GM19468 (cell line): ENCODE measurements at regions not wholly inside any gene's neighbourhood (a gene's known extent, or its start where the extent isn't known, plus 50 kb on each side); places are given as distances from the start of the nearest gene placed in this dataset.

Source experiments
- ATAC-seq: cut with Tn5 transposase; IDR thresholded peaks from one replicate; pipeline ENCODE4 v1.9.1; 2021; ENCODE audit warnings: mild to moderate bottlenecking, moderate library complexity, moderate number of reproducible peaks; ENCODE audit not compliant: unreplicated experiment; ENCODE audit errors: extremely low read depth

DNA sequence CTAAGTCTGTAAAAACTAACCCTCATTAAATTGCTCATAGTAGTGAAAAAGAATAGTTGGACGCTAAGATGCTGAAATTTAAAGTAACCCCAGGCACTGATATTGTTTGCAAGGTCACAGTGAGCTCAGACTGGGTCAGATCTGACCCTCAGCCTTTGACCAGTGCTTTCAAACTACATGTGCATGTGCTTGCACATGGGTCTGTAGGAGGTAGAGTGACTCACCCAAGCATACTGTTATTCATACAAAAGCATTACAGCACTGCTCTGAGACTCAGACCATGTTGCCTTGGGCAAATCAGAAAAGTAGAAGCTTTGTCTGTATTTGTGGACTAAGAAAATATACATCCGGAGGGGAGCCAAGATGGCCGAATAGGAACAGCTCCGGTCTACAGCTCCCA is 326.4 kb upstream of the MARCKS start:
- ATAC-seq: no peak

DNA sequence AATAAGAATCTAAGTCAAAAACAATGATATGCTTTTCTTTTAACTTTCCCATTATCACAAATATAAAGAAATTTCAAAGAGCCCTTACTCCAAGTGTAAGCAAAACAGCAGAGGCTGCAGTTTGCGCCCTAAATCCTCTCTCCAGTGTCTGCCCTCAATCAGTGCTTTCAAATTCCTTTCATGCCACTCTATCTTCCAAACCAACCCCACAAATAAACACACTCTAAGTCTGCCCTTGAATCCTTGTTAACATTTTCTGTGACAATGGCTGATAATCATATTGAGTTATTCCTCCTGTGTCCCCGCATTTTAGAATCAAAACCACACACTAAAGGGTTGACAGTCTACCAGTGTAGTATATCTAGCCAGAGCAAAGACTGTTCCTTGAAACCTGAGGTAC is 317.9 kb upstream of the MARCKS start:
- no peak for ATAC-seq

- ATAC-seq: no peak
Measured at GRCh38 chr6:113539623-113540022, 317.5 kb upstream of the MARCKS start.

- no peak for ATAC-seq
Measured at GRCh38 chr6:113540466-113540865, 316.7 kb upstream of the MARCKS start.

DNA sequence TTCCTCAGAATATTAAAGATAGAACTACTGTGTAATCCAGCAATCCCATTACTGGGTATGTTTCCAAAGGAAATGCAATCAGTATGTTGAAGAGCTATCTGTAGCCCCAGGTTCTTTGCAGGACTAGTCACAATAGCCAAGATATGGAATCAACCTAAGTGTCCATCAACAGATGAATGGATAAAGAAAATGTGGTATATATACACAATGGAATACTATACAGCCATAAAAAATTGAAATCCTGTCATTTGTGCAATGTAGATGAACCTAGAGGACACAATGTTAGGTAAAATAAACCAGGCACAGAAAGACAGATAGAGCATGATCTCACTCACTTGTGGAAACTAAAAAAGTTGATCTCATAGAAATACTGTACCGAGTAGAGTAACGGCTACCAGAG is 306.0 kb upstream of the MARCKS start:
- ATAC-seq: no peak

- no peak for ATAC-seq
Measured at GRCh38 chr6:113556775-113557174, 300.4 kb upstream of the MARCKS start.

GRCh38 chr6:113558431-113558830 is 298.7 kb upstream of the MARCKS start:
- ATAC-seq: no peak

DNA sequence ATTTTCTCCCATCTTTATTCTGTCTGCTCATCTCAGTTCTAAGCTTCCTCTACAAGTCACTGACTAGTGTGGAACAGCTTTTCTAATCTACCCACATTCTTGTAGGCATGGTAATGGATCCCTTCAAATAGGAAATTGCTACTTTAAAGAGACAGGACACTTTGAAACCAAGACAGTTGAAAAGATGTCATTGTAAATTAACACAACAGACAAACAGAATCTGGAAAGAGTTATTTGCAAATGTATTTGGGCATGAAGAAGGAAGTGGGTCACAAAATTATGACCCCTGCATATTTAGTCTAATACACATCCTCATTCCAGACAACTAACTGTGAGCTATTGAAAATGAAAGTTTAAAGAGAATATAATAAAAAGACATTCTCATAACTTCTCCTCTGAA is 298.2 kb upstream of the MARCKS start:
- no peak for ATAC-seq

DNA sequence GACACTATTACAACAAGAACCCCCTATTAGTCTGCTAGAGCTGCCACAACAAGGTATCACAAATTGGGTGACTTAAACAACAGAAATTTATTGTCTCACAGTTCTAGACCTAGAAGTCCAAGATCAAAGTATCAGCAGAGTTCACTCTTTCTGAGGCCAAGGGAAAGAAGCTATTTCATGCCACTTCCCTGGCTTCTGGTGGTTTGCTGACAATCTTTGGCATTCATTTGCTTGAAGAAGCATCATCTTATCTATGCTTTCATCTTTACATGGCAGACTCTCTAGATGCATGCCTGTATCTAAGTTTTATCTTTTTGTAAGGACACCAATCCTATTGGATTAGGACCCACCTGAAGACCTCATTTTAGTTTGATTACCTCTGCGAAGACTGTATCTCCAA is 296.8 kb upstream of the MARCKS start:
- no peak for ATAC-seq

DNA sequence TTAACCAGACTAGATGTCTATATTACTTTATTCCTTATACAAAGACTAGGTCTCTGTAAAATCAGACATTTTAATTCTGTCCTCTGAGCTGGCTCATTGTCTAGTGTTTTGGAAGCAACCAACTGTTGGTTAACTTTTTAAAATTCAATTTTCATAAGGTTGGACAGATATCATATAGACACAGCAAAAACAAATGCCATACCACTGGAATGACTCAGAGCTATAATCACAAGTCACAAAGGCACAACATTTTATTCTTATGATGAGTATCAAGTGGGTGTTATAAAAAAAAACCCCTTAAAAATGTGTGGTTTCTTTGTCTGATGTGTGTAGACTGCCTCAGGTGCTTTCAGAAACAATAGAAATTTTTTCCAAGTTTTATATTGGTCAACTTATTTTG is 296.2 kb upstream of the MARCKS start:
- ATAC-seq: no peak

- no peak for ATAC-seq
Measured at GRCh38 chr6:113562248-113562647, 294.9 kb upstream of the MARCKS start.

- peak; percentile 74 for ATAC-seq
Measured at GRCh38 chr6:113564371-113565171, 292.6 kb upstream of the MARCKS start.

- no peak for ATAC-seq
Measured at GRCh38 chr6:113565306-113565705, 291.8 kb upstream of the MARCKS start.

- no peak for ATAC-seq
Measured at GRCh38 chr6:113570161-113570560, 287.0 kb upstream of the MARCKS start.

DNA sequence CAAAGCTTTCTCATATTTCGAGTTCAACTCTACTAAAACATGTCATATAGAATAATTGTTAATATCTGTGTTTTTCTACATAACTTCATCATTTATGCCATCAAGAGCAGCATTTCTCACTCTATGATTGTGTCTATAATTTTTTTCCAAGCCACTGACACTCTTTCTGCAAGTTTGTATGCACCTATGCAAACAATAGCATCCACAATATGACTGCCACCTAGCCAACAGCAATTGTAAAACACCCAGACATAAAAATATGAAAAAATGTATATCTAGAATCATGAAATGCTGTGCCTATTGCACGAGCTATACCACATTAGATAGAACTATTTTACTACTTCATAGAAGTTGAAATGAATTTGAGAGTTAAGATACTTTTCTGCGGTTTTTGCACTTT is 286.5 kb upstream of the MARCKS start:
- ATAC-seq: no peak

- ATAC-seq: no peak
Measured at GRCh38 chr6:113574147-113574546, 283.0 kb upstream of the MARCKS start.

GRCh38 chr6:113576310-113576709 is 280.8 kb upstream of the MARCKS start:
- no peak for ATAC-seq

- no peak for ATAC-seq
Measured at GRCh38 chr6:113578691-113579090, 278.5 kb upstream of the MARCKS start.

GRCh38 chr6:113584767-113585166 is 272.4 kb upstream of the MARCKS start:
- no peak for ATAC-seq

DNA sequence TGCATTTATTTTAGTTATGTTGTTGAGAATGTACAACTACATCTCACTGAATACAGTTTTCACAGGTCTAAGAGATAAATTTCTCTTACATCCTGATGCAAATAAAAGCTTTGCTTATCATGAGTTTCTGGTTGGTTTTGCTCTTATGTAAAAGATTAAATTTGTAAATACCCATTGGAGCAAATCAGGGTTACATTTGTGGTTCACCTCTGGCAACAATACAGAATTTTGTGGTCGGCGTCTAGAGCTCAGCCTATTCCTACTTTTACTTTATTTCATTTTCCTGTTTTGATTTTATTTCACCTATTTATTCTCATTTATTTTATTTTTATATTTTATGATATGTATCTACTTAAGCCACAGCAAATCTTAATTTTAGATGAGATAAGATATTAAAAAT is 271.9 kb upstream of the MARCKS start:
- no peak for ATAC-seq

DNA sequence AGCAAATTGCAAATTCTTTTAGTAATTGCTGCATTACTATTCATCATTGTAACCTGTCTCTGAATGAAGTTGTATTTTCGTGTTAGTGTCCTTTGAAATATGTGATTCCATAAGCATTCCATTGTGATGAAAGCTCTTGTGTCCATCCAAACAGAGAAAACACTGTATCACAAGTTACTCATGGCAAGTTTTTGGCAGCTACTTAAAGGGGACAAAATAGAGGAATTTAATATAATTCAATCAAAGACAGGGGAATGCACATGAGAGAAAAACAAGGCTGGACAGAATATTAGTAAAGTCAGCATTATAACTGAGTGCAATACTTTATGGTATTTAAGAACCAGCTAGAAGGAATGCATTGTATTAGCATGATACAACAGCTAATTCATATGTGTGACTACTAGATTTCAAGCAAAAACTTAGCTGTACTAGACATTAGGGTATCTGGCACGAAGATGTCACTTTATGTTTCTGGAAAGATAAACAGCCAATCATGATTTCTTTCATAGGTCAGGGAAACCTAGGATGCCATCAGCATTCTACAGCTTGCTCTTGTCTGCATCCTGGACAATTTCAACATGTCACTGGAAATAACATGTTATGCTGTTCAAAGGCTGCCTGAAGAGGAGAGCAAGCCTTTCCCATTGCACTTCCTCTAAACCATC is 270.6 kb upstream of the MARCKS start:
- no peak for ATAC-seq
